ENCODE measurements at regions not wholly inside any gene's neighbourhood (a gene's known extent, or its start where the extent isn't known, plus 50 kb on each side); places are given as distances from the start of the nearest gene placed in this dataset.

- TF ChIP-seq CEBPB (IDR thresholded peaks at IDR 0.05) (no peak), TAF1 (IDR thresholded peaks at IDR 0.05; ENCODE audit: low read depth) (no peak), TCF12 (IDR thresholded peaks at IDR 0.05; ENCODE audit: low read depth) (no peak), EGR1 (IDR thresholded peaks at IDR 0.05) (no peak), EP300 (IDR thresholded peaks at IDR 0.05; ENCODE audit: borderline replicate concordance) (no peak), REST (IDR thresholded peaks at IDR 0.05; ENCODE audit: low read depth) (no peak), CREB1 (IDR thresholded peaks at IDR 0.05; ENCODE audit: low read depth) (no peak), NFIC (IDR thresholded peaks at IDR 0.05) (no peak), ZBTB7A (IDR thresholded peaks at IDR 0.05; ENCODE audit: low read depth) (no peak), USF1 (IDR thresholded peaks at IDR 0.05) (no peak)
Observed at GRCh38 chr2:66233981-66234380, 200.9 kb upstream of the MEIS1 start.
